SK-N-SH (cell line): ENCODE measurements at regions not wholly inside any gene's neighbourhood (a gene's known extent, or its start where the extent isn't known, plus 50 kb on each side); places are given as distances from the start of the nearest gene placed in this dataset.
A peak's percentile ranks its signal among the peaks of the same experiment; 100 is the strongest.

Experiments used
- CTCF ChIA-PET: fragments of 300-600, 350-600 bp; formaldehyde crosslinking; extraction: SDS; loops from one replicate; lab custom pipeline; 2021; lab: Yijun Ruan, JAX
- POLR2A ChIA-PET: fragments of 350-600 bp; sonication (Branson Sonifier 250); formaldehyde crosslinking; extraction: SDS; loops from one replicate; lab custom pipeline; 2020; ENCODE audit warnings: antibody characterized with exemption, inconsistent platforms; lab: Yijun Ruan, JAX
- DNase-seq: peaks from one replicate; pipeline ENCODE4 v3.0.0; 2012
- H2AFZ ChIP-seq: fragments of 200-600 bp; sonication (generic); 2 replicates; pipeline ENCODE4 v1.8.1; 2016; ENCODE audit warnings: antibody characterized with exemption, mild to moderate bottlenecking, low read depth
- H3F3A ChIP-seq: fragments of 200-600 bp; sonication (generic); replicated peaks from 2 replicates; pipeline ENCODE3; 2016; ENCODE audit warnings: antibody characterized with exemption, mild to moderate bottlenecking; ENCODE audit not compliant: insufficient read depth
- H3K27ac ChIP-seq, 2 experiments: fragments of 200-500 bp in 1 of 2; fragments of 200-600 bp in 1 of 2; sonication (Bioruptor generic) in 1 of 2; sonication (generic), shearing (Covaris generic) in 1 of 2; 2 replicates each; pipeline versions ENCODE4 v1.5.1 to v1.6.1; 2014 to 2016; ENCODE audit warnings: low read depth in 2 of 2, inconsistent platforms in 1 of 2, low read length in 1 of 2, mild to moderate bottlenecking in 1 of 2, mixed read lengths in 1 of 2
- H3K27me3 ChIP-seq: fragments of 200-600 bp; sonication (generic), shearing (Covaris generic); 2 replicates; pipeline ENCODE4 v1.6.1; 2016; ENCODE audit warnings: mixed run types; ENCODE audit not compliant: insufficient read depth
- H3K36me3 ChIP-seq, 2 experiments: fragments of 200-500 bp in 1 of 2; fragments of 200-600 bp in 1 of 2; sonication (Bioruptor generic) in 1 of 2; sonication (generic) in 1 of 2; replicated peaks in 1 of 2; 2 replicates each; pipeline versions ENCODE3 to v1.5.1; 2014 to 2016; ENCODE audit warnings: low read length in 1 of 2, mild to moderate bottlenecking in 1 of 2; ENCODE audit not compliant: insufficient read depth in 2 of 2, control insufficient read depth in 1 of 2
- H3K4me1 ChIP-seq, 2 experiments: fragments of 200-500 bp in 1 of 2; fragments of 200-600 bp in 1 of 2; sonication (Bioruptor generic) in 1 of 2; sonication (generic), shearing (Covaris generic) in 1 of 2; 2 replicates each; pipeline versions ENCODE4 v1.5.1 to v1.6.1; 2014 to 2016; ENCODE audit warnings: low read depth in 1 of 2, low read length in 1 of 2, mixed run types in 1 of 2; ENCODE audit not compliant: insufficient read depth in 2 of 2, control insufficient read depth in 1 of 2
- H3K4me2 ChIP-seq: fragments of 200-600 bp; sonication (generic), shearing (Covaris generic); 2 replicates; pipeline ENCODE4 v1.6.1; 2017; ENCODE audit warnings: mixed run types
- H3K4me3 ChIP-seq, 2 experiments: fragments of 200-500 bp in 1 of 2; fragments of 200-600 bp in 1 of 2; sonication (Bioruptor generic) in 1 of 2; sonication (generic), shearing (Covaris generic) in 1 of 2; 2 replicates each; pipeline versions ENCODE4 v1.5.1 to v1.8.1; 2014 to 2016; ENCODE audit warnings: low read depth in 2 of 2, inconsistent platforms in 1 of 2, low read length in 1 of 2, mild to moderate bottlenecking in 1 of 2, mixed read lengths in 1 of 2, moderate library complexity in 1 of 2
- H3K79me2 ChIP-seq: fragments of 200-600 bp; sonication (generic); 2 replicates; pipeline ENCODE4 v1.8.1; 2017; ENCODE audit warnings: mild to moderate bottlenecking; ENCODE audit not compliant: insufficient read depth
- H3K9ac ChIP-seq: fragments of 200-600 bp; sonication (generic); 2 replicates; pipeline ENCODE4 v1.6.1; 2017; ENCODE audit warnings: mixed run types
- H3K9me2 ChIP-seq: fragments of 200-600 bp; sonication (generic); 2 replicates; pipeline ENCODE4 v1.6.1; 2017; ENCODE audit warnings: mixed run types
- H3K9me3 ChIP-seq: fragments of 200-600 bp; sonication (generic); 2 replicates; pipeline ENCODE4 v1.6.1; 2017; ENCODE audit warnings: mixed run types, mild to moderate bottlenecking, moderate library complexity
- H4K20me1 ChIP-seq: fragments of 200-600 bp; sonication (generic); 2 replicates; pipeline ENCODE4 v1.6.1; 2017; ENCODE audit warnings: mild to moderate bottlenecking, mixed run types; ENCODE audit not compliant: insufficient read depth
- ELF1 ChIP-seq: IDR thresholded peaks from 2 replicates; pipeline ENCODE4 v1.4.0; 2012
- EP300 ChIP-seq, 2 experiments: IDR thresholded peaks; 2 replicates each; pipeline versions ENCODE4 v1.4.0 to v1.6.1; 2012; ENCODE audit warnings: borderline replicate concordance in 1 of 2, low read depth in 1 of 2, low read length in 1 of 2
- FOSL2 ChIP-seq: IDR thresholded peaks from 2 replicates; pipeline ENCODE4 v1.4.0; 2012; ENCODE audit warnings: low read depth, mild to moderate bottlenecking, moderate library complexity, borderline replicate concordance
- FOXJ3 ChIP-seq: sonication (generic); formaldehyde crosslinking; IDR thresholded peaks from 2 replicates; pipeline ENCODE4 v1.5.1; 2020; ENCODE audit warnings: mild to moderate bottlenecking, missing genetic modification reagents
- GATA2 ChIP-seq: sonication (generic); formaldehyde crosslinking; IDR thresholded peaks from 2 replicates; pipeline ENCODE4 v1.5.0; 2020; ENCODE audit warnings: mild to moderate bottlenecking, missing genetic modification reagents
- RCOR1 ChIP-seq: fragments of 150-350 bp; IDR thresholded peaks from 2 replicates; pipeline ENCODE4 v1.6.1; 2017; ENCODE audit warnings: antibody characterized with exemption, low read length
- RFX5 ChIP-seq: IDR thresholded peaks from 2 replicates; pipeline ENCODE4 v1.6.1; 2012; ENCODE audit warnings: mild to moderate bottlenecking, improper control_type of control experiment, low read length
- TCF12 ChIP-seq: IDR thresholded peaks from 2 replicates; pipeline ENCODE4 v1.4.0; 2012
- WGBS: methylation state at CpG from one replicate; pipeline ENCODE4 v1.1.6; 2017; ENCODE audit warnings: low lambda C conversion rate; 5-methylcytosine and 5-hydroxymethylcytosine counted together
- TF ChIP-seq, protein P1 (sequence below): IDR thresholded peaks from 2 replicates; pipeline ENCODE4 v1.4.0; 2012; ENCODE audit warnings: low read depth
- TF ChIP-seq, protein P2 (sequence below): IDR thresholded peaks from 2 replicates; pipeline ENCODE4 v1.4.0; 2012; ENCODE audit warnings: low read depth, borderline replicate concordance
- TF ChIP-seq, protein P3 (sequence below): IDR thresholded peaks from 2 replicates; pipeline ENCODE4 v1.4.0; 2012; ENCODE audit warnings: low read depth, borderline replicate concordance

DNA sequence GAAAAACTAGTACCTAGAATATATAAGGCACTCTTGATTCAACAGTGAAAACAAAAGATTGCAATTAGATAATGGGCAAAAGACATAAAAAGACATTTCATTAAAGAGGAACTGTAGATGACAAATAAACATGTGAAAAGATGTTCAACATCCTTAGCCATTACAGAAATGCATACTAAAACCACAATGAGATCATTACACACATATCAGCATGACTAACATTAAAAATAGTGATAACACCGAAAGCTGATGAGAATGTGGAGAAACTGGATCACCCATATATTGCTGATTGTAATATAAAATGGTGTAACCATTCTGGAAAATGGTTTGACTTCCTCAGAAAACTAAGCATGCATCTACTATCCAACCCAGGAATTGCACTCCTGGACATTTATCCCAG, 340.3 kb downstream of the SEC16B start:
- Histone ChIP-seq H3K4me2 (no peak overlapping the region), H2AFZ (no peak overlapping the region), H3K4me3 (no peak overlapping the region), H3K9me3 (no peaks in the 10 kb centered on the region), H3K4me1 (no peaks in the 10 kb centered on the region; a peak in 1 of 4 replicates), H3F3A (no peaks in the 10 kb centered on the region), H3K9me2 (no peaks in the 10 kb centered on the region), H4K20me1 (no peaks in the 10 kb centered on the region), H3K79me2 (no peaks in the 10 kb centered on the region), H3K27ac (no peak overlapping the region), H3K9ac (no peak overlapping the region), H3K27me3 (no peaks in the 10 kb centered on the region), H3K36me3 (no peaks in the 10 kb centered on the region)
- TF ChIP-seq, protein P1, sequence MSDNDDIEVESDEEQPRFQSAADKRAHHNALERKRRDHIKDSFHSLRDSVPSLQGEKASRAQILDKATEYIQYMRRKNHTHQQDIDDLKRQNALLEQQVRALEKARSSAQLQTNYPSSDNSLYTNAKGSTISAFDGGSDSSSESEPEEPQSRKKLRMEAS, result no peak
- TF ChIP-seq, protein P2, sequence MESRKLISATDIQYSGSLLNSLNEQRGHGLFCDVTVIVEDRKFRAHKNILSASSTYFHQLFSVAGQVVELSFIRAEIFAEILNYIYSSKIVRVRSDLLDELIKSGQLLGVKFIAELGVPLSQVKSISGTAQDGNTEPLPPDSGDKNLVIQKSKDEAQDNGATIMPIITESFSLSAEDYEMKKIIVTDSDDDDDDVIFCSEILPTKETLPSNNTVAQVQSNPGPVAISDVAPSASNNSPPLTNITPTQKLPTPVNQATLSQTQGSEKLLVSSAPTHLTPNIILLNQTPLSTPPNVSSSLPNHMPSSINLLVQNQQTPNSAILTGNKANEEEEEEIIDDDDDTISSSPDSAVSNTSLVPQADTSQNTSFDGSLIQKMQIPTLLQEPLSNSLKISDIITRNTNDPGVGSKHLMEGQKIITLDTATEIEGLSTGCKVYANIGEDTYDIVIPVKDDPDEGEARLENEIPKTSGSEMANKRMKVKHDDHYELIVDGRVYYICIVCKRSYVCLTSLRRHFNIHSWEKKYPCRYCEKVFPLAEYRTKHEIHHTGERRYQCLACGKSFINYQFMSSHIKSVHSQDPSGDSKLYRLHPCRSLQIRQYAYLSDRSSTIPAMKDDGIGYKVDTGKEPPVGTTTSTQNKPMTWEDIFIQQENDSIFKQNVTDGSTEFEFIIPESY, result no peak
- WGBS, result 9% methylated on average over 1 of the region's 1 CpG
- CTCF ChIA-PET, result no interaction called here
- POLR2A ChIA-PET, result no interaction called here
- no peak for DNase-seq

DNA sequence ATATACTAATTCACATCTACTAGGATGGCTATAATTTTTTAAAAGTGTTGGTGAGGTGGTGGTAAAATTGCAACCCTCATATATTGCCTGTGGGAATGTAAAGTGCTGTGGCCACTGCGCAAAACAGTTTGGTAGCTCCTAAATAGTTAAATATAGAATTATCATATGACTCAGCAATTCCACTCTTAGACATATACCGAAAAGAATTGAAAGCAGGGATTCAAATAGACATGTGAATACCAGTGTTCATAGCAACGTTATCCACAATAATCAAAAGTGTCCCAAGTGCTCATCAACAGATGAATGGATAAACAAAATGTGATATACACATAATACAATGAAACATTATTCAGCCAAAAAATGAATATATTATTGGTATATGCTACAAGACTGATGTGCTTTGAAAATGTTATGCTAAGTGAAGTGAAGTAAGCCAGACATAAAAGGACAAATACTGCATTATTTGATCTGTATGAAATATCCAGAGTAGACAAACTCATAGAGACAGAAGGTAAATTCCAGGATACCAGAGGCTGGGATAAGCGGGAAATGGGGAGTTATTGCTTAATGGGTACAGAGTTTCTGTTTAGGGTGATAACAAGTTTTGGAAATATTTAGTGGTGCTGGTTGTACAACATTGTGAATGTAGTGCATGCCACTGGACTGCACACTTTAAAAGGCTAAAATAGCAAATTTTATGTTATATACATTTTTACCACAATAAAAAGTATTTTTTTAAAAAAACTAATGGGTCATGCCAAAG, 342.5 kb downstream of the SEC16B start:
- no peaks in the 10 kb centered on the region for H3K4me1 ChIP-seq
- H3K79me2 ChIP-seq, result no peaks in the 10 kb centered on the region
- CTCF ChIA-PET, result interaction anchor here (1.1 kb wide), 1 partner anchor 28 kb away, joined by 3 read pairs; no protein-coding TSS in a partner anchor
- no peaks in the 10 kb centered on the region for H3F3A ChIP-seq
- TF ChIP-seq, protein P3, sequence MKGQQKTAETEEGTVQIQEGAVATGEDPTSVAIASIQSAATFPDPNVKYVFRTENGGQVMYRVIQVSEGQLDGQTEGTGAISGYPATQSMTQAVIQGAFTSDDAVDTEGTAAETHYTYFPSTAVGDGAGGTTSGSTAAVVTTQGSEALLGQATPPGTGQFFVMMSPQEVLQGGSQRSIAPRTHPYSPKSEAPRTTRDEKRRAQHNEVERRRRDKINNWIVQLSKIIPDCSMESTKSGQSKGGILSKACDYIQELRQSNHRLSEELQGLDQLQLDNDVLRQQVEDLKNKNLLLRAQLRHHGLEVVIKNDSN, result no peak
- TF ChIP-seq TCF12 (no peak), FOSL2 (no peak), RCOR1 (no peak), ELF1 (no peak)
- H3K9me3 ChIP-seq, result no peaks in the 10 kb centered on the region
- 40% methylated on average over 4 of the region's 4 CpGs for WGBS
- H3K36me3 ChIP-seq, result no peaks in the 10 kb centered on the region
- no peak overlapping the region for H2AFZ ChIP-seq
- H4K20me1 ChIP-seq, result no peaks in the 10 kb centered on the region
- no peak overlapping the region for H3K27ac ChIP-seq
- H3K9me2 ChIP-seq, result no peaks in the 10 kb centered on the region
- no peak overlapping the region for H3K4me2 ChIP-seq
- no peak for DNase-seq
- H3K9ac ChIP-seq, result no peak overlapping the region
- POLR2A ChIA-PET, result no interaction called here
- H3K27me3 ChIP-seq, result no peaks in the 10 kb centered on the region
- H3K4me3 ChIP-seq, result no peak overlapping the region

DNA sequence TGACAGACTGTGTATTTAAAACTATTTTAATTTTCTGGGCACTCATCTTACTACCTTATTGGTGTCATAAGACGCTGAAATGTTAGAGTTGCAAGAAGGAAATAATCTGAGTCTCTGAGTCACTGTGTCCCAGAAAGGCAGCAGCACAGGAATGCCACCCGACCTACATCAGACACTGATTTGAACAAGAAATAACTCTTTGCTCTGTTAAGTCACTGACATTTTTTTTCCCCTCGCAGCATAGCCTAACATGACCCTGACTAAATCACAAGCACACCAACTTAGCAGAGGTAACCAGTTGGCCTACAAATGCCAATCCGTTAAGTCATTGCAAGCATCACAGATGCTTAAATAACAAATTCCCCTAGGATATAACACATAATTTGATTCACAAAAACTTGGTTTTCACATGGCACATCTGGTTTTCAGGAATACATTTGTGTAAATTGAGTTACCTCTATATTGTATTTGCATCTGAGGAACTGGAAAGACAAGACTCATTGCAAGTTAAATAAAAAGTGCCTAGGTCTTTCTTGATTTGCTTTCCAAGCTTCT, 349.1 kb downstream of the SEC16B start:
- no peaks in the 10 kb centered on the region for H3K9me2 ChIP-seq
- peaks cover 0 to 5% of the 10 kb centered on the region in 2 experiments; a peak in 2 of 4 replicates for H3K4me1 ChIP-seq
- H3K4me3 ChIP-seq, result no peak overlapping the region
- no peak overlapping the region for H2AFZ ChIP-seq
- H3K36me3 ChIP-seq, result no peaks in the 10 kb centered on the region
- no peaks in the 10 kb centered on the region for H3K79me2 ChIP-seq
- no peak overlapping the region for H3K4me2 ChIP-seq
- peak; percentile 40 for DNase-seq
- POLR2A ChIA-PET, result no interaction called here
- H4K20me1 ChIP-seq, result no peaks in the 10 kb centered on the region
- H3F3A ChIP-seq, result no peaks in the 10 kb centered on the region
- 13% methylated on average over 4 of the region's 4 CpGs for WGBS
- H3K27ac ChIP-seq, result no peak overlapping the region; a peak in 1 of 4 replicates
- peak in 1 of 2 experiments; percentile 76; a peak in 2 of 4 replicates for TF ChIP-seq EP300 (IDR thresholded peaks at IDR 0.05; ENCODE audit: borderline replicate concordance in 1 of 2, low read depth in 1 of 2, low read length in 1 of 2)
- TF ChIP-seq GATA2 (CRISPR knock-in tag), result peak; percentile 30; the same call in 1 of the 2 replicates
- TF ChIP-seq RFX5, result no peak
- TF ChIP-seq FOXJ3 (CRISPR knock-in tag), result no peak
- TF ChIP-seq RCOR1, result peak; percentile 65
- no peaks in the 10 kb centered on the region for H3K27me3 ChIP-seq
- H3K9me3 ChIP-seq, result no peaks in the 10 kb centered on the region
- no peak overlapping the region for H3K9ac ChIP-seq
- CTCF ChIA-PET, result no interaction called here
